ENCODE measurements at regions not wholly inside any gene's neighbourhood (a gene's known extent, or its start where the extent isn't known, plus 50 kb on each side); places are given as distances from the start of the nearest gene placed in this dataset.

DNA sequence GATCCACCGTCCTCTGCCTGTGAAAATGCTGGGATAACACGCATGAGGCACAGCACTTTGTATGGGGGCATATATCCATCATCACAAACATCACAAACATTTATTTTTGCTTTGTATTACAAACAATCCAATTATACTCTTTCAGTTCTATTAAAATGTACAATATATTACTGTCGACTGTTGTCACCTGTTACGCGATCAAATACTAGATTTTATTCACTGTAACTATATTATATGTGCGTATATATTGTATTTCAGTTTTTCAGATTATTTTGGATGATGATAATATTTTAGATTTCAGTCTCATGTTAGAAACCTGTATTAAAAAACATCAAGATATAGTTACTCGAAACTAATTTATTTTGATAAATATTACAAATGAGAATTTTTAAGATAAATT lies 998.3 kb downstream of the EFNB2 start:
- H3K9ac ChIP-seq (ENCODE audit: low read length in 2 of 2): no peak overlapping the region
- no peaks in the 10 kb centered on the region for H3K36me3 ChIP-seq (ENCODE audit: control insufficient read depth in 2 of 2, insufficient read depth in 2 of 2, low read length in 2 of 2)
- H3K27ac ChIP-seq (ENCODE audit: low read length): no peak overlapping the region
- H3K4me3 ChIP-seq (ENCODE audit: low read length in 2 of 2): no peak overlapping the region
- no peaks in the 10 kb centered on the region for H3K27me3 ChIP-seq (ENCODE audit: control insufficient read depth in 1 of 2, insufficient read depth in 2 of 2, low read length in 2 of 2)
- H3K4me1 ChIP-seq (ENCODE audit: control insufficient read depth, insufficient read depth, low read length): no peaks in the 10 kb centered on the region
- H3K9me3 ChIP-seq (ENCODE audit: control insufficient read depth in 2 of 2, low read length in 2 of 2): no peaks in the 10 kb centered on the region

DNA sequence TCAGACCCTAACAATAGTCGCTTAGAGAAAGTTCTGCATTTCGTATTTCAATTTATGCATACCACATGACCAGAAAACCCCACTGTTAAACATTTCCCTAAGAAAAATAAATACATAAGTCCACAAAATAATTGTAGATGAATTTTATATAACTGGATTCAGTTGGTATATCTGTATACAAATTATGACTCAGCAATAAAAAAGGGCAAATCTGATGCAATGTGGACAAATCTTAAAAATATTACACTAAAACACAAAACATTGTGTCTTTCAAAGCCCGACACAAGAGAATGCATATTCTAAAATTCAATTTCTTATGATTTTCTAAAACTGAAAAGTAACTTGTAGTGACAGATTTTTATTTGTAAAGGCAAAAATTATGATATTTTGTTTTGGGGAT lies 1005.0 kb downstream of the EFNB2 start:
- Histone ChIP-seq H3K27me3 (ENCODE audit: control insufficient read depth in 1 of 2, insufficient read depth in 2 of 2, low read length in 2 of 2) (no peaks in the 10 kb centered on the region), H3K9me3 (ENCODE audit: control insufficient read depth in 2 of 2, low read length in 2 of 2) (no peaks in the 10 kb centered on the region), H3K36me3 (ENCODE audit: control insufficient read depth in 2 of 2, insufficient read depth in 2 of 2, low read length in 2 of 2) (no peaks in the 10 kb centered on the region), H3K4me1 (ENCODE audit: control insufficient read depth, insufficient read depth, low read length) (no peaks in the 10 kb centered on the region), H3K27ac (ENCODE audit: low read length) (no peak overlapping the region), H3K4me3 (ENCODE audit: low read length in 2 of 2) (no peak overlapping the region), H3K9ac (ENCODE audit: low read length in 2 of 2) (no peak overlapping the region)

DNA sequence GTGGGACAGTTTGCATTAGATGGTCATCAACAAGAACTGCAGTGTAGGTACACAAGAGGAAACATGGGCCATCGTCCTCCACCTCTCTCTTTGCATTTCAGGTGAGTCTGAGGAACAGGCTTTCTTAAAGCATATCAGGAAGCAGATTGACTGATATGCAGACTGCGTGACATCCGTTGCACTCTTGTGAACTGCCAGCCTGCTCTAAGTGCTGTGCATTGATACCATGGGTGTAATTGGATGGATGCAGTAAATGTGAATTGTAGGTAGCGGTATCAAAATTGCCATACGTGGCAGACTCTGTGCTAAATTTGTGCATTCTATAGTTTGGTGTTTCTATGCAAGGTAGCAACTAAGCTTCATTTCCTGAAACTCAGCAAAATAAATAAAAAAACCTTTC lies 1008.3 kb downstream of the EFNB2 start:
- H3K4me1 ChIP-seq (ENCODE audit: control insufficient read depth, insufficient read depth, low read length): no peaks in the 10 kb centered on the region
- H3K9me3 ChIP-seq (ENCODE audit: control insufficient read depth in 2 of 2, low read length in 2 of 2): no peaks in the 10 kb centered on the region
- H3K27me3 ChIP-seq (ENCODE audit: control insufficient read depth in 1 of 2, insufficient read depth in 2 of 2, low read length in 2 of 2): no peaks in the 10 kb centered on the region
- H3K36me3 ChIP-seq (ENCODE audit: control insufficient read depth in 2 of 2, insufficient read depth in 2 of 2, low read length in 2 of 2): no peaks in the 10 kb centered on the region
- no peak overlapping the region for H3K9ac ChIP-seq (ENCODE audit: low read length in 2 of 2)
- H3K4me3 ChIP-seq (ENCODE audit: low read length in 2 of 2): no peak overlapping the region
- H3K27ac ChIP-seq (ENCODE audit: low read length): no peak overlapping the region

DNA sequence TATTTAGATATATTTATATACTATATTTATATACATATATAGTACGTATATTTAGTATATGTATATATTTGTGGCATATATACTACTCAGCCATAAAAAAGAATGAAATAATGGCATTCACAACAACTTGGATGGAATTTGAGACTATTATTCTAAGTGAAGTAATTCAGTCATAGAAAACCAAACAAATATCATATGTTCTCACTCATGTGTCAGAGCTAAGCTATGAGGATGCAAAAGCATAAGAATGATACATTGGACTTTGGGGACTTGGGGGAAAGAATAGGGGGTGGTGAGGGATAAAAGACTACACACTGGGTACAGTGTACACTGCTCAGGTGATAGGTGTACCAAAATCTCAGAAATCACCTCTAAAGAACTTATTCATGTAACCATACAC lies 1015.7 kb downstream of the EFNB2 start:
- Histone ChIP-seq H3K9ac (ENCODE audit: low read length in 2 of 2) (no peak overlapping the region), H3K9me3 (ENCODE audit: control insufficient read depth in 2 of 2, low read length in 2 of 2) (no peaks in the 10 kb centered on the region), H3K4me1 (ENCODE audit: control insufficient read depth, insufficient read depth, low read length) (no peaks in the 10 kb centered on the region), H3K27ac (ENCODE audit: low read length) (no peak overlapping the region), H3K36me3 (ENCODE audit: control insufficient read depth in 2 of 2, insufficient read depth in 2 of 2, low read length in 2 of 2) (no peaks in the 10 kb centered on the region), H3K4me3 (ENCODE audit: low read length in 2 of 2) (no peak overlapping the region), H3K27me3 (ENCODE audit: control insufficient read depth in 1 of 2, insufficient read depth in 2 of 2, low read length in 2 of 2) (no peaks in the 10 kb centered on the region)

DNA sequence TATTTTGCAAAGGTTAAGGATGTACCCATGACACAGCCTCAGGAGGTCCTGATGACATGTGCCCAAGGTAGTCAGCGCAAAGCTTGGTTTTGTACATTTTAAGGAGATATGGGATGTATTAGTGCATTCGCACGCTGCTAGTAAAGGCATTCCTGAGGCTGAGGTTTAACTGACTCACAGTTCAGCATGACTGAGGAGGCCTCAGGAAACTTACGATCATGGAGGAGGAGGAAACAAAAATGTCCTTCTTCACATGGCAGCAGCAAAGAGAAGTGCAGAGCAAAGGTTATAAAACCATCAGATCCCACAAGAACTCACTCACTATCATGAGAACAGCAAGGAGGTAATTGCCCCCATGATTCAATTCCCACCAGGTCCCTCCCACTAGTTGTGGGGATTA lies 1017.4 kb downstream of the EFNB2 start:
- H3K9me3 ChIP-seq (ENCODE audit: control insufficient read depth in 2 of 2, low read length in 2 of 2): no peaks in the 10 kb centered on the region
- H3K27ac ChIP-seq (ENCODE audit: low read length): no peak overlapping the region
- no peaks in the 10 kb centered on the region for H3K36me3 ChIP-seq (ENCODE audit: control insufficient read depth in 2 of 2, insufficient read depth in 2 of 2, low read length in 2 of 2)
- no peaks in the 10 kb centered on the region for H3K4me1 ChIP-seq (ENCODE audit: control insufficient read depth, insufficient read depth, low read length)
- H3K27me3 ChIP-seq (ENCODE audit: control insufficient read depth in 1 of 2, insufficient read depth in 2 of 2, low read length in 2 of 2): no peaks in the 10 kb centered on the region
- no peak overlapping the region for H3K9ac ChIP-seq (ENCODE audit: low read length in 2 of 2)
- no peak overlapping the region for H3K4me3 ChIP-seq (ENCODE audit: low read length in 2 of 2)

DNA sequence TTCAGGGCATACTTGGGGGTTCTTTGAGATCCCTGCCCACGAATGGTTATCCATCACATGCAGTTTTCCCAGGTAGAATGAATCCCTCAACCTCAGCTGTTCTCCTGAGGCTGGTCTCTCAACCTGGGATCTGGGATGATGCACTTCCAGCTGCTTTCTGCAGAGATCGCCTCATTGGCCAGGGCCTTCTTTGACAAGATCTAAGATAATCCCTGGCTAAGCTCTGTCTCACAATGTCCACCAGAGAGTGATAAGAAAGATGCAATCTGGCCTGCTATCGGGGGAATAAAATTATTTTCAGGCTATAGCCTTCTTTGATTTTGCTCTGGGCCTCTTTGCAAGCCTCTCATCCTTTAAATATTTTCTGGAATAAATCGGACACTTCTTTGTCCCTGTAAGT lies 1021.1 kb downstream of the EFNB2 start:
- Histone ChIP-seq H3K4me3 (ENCODE audit: low read length in 2 of 2) (no peak overlapping the region), H3K4me1 (ENCODE audit: control insufficient read depth, insufficient read depth, low read length) (no peaks in the 10 kb centered on the region), H3K9me3 (ENCODE audit: control insufficient read depth in 2 of 2, low read length in 2 of 2) (no peaks in the 10 kb centered on the region), H3K27me3 (ENCODE audit: control insufficient read depth in 1 of 2, insufficient read depth in 2 of 2, low read length in 2 of 2) (no peaks in the 10 kb centered on the region), H3K36me3 (ENCODE audit: control insufficient read depth in 2 of 2, insufficient read depth in 2 of 2, low read length in 2 of 2) (no peaks in the 10 kb centered on the region), H3K9ac (ENCODE audit: low read length in 2 of 2) (no peak overlapping the region), H3K27ac (ENCODE audit: low read length) (no peak overlapping the region)

DNA sequence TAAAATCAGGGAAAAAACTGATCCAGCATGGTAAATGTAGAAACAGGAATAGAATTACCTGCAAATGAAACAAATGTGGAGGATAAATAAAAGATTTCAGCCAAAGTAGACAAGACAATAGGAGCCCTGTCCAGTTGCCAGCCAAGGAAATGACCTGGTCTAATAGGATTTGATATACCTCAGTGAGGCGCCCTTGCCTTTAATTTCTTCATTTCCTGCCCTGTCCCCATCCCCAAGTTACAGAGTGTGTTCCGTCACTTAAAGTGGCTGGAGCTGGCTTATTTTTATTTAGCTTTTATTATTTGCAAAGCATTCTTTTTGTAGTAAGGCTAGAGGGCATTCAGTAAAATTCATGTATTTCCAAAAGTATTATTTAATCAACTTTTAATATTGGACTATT lies 1022.0 kb downstream of the EFNB2 start:
- Histone ChIP-seq H3K4me1 (ENCODE audit: control insufficient read depth, insufficient read depth, low read length) (no peaks in the 10 kb centered on the region), H3K9me3 (ENCODE audit: control insufficient read depth in 2 of 2, low read length in 2 of 2) (no peaks in the 10 kb centered on the region), H3K4me3 (ENCODE audit: low read length in 2 of 2) (no peak overlapping the region), H3K27me3 (ENCODE audit: control insufficient read depth in 1 of 2, insufficient read depth in 2 of 2, low read length in 2 of 2) (no peaks in the 10 kb centered on the region), H3K36me3 (ENCODE audit: control insufficient read depth in 2 of 2, insufficient read depth in 2 of 2, low read length in 2 of 2) (no peaks in the 10 kb centered on the region), H3K27ac (ENCODE audit: low read length) (no peak overlapping the region), H3K9ac (ENCODE audit: low read length in 2 of 2) (no peak overlapping the region)

DNA sequence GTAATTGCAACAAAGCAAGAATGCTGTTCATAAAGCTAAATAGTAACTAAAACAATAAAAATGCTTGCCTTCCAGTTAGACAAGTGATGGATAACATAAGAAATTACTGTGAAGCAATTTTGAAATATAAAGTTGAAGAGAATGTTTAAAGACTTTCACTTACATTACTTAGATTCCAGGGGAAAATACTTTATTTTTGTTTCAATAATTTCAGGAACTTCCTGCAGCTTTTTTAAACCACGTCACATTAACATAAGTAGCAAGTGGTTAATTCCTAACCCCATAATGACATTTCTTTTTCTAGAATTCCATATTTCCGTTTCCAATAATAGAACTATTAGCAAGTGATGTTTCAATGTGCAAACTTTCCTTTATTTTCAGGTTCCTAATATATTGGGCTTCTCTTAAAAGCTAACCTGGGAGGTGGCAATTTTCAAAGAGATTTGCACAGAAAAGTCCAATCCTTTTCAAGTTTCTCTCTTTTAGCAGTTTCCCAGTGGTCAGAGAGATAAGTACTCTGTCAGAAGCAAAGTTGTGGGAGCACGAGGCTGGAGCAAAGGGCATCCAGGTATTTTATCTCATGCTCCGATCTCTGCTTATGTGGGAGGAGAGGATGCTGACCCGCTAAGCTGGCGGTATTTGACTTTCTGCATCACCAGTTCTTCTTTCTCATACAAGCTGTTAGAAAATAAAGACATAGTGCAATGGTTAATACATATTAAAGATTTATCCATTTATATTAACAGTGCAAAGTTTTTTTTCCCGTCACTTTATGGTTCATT lies 1025.3 kb downstream of the EFNB2 start:
- H3K4me1 ChIP-seq (ENCODE audit: control insufficient read depth, insufficient read depth, low read length): no peaks in the 10 kb centered on the region
- no peaks in the 10 kb centered on the region for H3K27me3 ChIP-seq (ENCODE audit: control insufficient read depth in 1 of 2, insufficient read depth in 2 of 2, low read length in 2 of 2)
- H3K9ac ChIP-seq (ENCODE audit: low read length in 2 of 2): no peak overlapping the region
- H3K4me3 ChIP-seq (ENCODE audit: low read length in 2 of 2): no peak overlapping the region
- no peaks in the 10 kb centered on the region for H3K9me3 ChIP-seq (ENCODE audit: control insufficient read depth in 2 of 2, low read length in 2 of 2)
- H3K36me3 ChIP-seq (ENCODE audit: control insufficient read depth in 2 of 2, insufficient read depth in 2 of 2, low read length in 2 of 2): no peaks in the 10 kb centered on the region
- H3K27ac ChIP-seq (ENCODE audit: low read length): no peak overlapping the region

DNA sequence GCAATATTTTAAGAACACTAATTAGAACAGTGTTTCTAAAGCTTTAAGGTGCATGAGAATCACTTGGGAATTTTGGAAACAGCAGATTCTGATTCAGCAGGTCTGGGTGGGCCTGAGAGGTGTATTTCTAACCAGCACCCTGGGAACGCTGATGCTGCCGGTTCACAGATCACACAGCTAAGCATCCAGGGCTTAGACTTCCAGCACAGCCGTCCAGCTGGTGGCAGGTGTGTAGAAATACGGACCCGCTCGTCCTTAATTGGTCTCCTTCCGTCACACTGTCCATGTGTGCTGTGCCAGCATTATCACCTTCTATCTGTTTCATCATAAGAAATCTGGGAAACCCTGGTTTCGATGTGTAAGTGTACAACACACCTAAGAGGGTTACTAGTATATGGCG lies 1029.0 kb downstream of the EFNB2 start:
- H3K27me3 ChIP-seq (ENCODE audit: control insufficient read depth in 1 of 2, insufficient read depth in 2 of 2, low read length in 2 of 2): no peaks in the 10 kb centered on the region
- no peak overlapping the region for H3K9ac ChIP-seq (ENCODE audit: low read length in 2 of 2)
- no peaks in the 10 kb centered on the region for H3K4me1 ChIP-seq (ENCODE audit: control insufficient read depth, insufficient read depth, low read length)
- H3K36me3 ChIP-seq (ENCODE audit: control insufficient read depth in 2 of 2, insufficient read depth in 2 of 2, low read length in 2 of 2): no peaks in the 10 kb centered on the region
- H3K27ac ChIP-seq (ENCODE audit: low read length): no peak overlapping the region
- no peak overlapping the region for H3K4me3 ChIP-seq (ENCODE audit: low read length in 2 of 2)
- H3K9me3 ChIP-seq (ENCODE audit: control insufficient read depth in 2 of 2, low read length in 2 of 2): no peaks in the 10 kb centered on the region

DNA sequence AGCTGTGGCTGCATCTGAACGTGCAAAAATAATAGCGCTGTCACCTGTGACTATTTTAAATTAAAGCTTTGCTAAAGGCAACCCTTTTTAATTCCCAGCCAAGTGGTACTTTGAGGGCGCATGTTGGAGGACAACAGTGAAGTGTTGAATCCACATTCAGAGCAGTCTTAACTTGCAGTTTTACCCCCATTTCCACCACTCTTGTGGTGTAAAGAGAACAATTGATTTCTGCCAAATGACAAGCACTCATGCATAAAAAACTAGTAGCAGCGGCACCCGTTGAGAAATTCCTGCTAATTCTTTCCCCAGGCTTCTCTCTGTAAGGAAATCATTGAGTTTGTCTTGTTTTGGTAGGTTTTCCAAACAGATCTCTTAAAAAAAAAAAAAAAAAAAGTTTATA lies 1033.3 kb downstream of the EFNB2 start:
- Histone ChIP-seq H3K27me3 (ENCODE audit: control insufficient read depth in 1 of 2, insufficient read depth in 2 of 2, low read length in 2 of 2) (no peaks in the 10 kb centered on the region), H3K4me1 (ENCODE audit: control insufficient read depth, insufficient read depth, low read length) (no peaks in the 10 kb centered on the region), H3K4me3 (ENCODE audit: low read length in 2 of 2) (no peak overlapping the region), H3K27ac (ENCODE audit: low read length) (no peak overlapping the region), H3K9me3 (ENCODE audit: control insufficient read depth in 2 of 2, low read length in 2 of 2) (no peaks in the 10 kb centered on the region), H3K9ac (ENCODE audit: low read length in 2 of 2) (no peak overlapping the region), H3K36me3 (ENCODE audit: control insufficient read depth in 2 of 2, insufficient read depth in 2 of 2, low read length in 2 of 2) (no peaks in the 10 kb centered on the region)

DNA sequence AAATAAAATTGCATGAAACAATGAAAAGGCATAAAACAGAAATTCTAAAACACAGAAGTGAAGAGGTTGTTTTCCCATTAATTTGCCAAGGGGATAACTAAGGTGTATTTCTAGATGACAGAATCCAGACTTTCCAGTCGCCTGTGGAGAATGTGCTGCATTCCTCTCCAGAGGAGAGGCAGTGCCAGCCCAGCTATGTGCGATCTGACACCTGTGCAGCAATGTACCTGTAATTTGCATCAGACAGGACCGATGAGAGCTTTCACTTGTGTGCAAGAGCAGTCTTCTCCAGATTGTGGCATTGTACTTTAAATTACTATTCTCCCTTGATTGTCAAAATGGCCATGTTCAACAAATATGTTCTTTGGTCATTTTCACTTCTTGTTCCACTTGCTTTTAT lies 1037.9 kb downstream of the EFNB2 start:
- H3K4me3 ChIP-seq (ENCODE audit: low read length in 2 of 2): no peak overlapping the region
- no peaks in the 10 kb centered on the region for H3K9me3 ChIP-seq (ENCODE audit: control insufficient read depth in 2 of 2, low read length in 2 of 2)
- no peak overlapping the region for H3K9ac ChIP-seq (ENCODE audit: low read length in 2 of 2)
- H3K4me1 ChIP-seq (ENCODE audit: control insufficient read depth, insufficient read depth, low read length): no peaks in the 10 kb centered on the region
- no peaks in the 10 kb centered on the region for H3K36me3 ChIP-seq (ENCODE audit: control insufficient read depth in 2 of 2, insufficient read depth in 2 of 2, low read length in 2 of 2)
- H3K27ac ChIP-seq (ENCODE audit: low read length): no peak overlapping the region
- H3K27me3 ChIP-seq (ENCODE audit: control insufficient read depth in 1 of 2, insufficient read depth in 2 of 2, low read length in 2 of 2): no peaks in the 10 kb centered on the region
